Endothelial cell of umbilical vein (primary cell): ENCODE measurements at regions not wholly inside any gene's neighbourhood (a gene's known extent, or its start where the extent isn't known, plus 50 kb on each side); places are given as distances from the start of the nearest gene placed in this dataset.

Experiments
- BruUV-seq: library from RNA; stranded (reverse); fragments of 400-500 nt; replicated peaks from 2 replicates; lab custom pipeline; 2021; lab: Mats Ljungman, UMichigan
- CTCF ChIA-PET: fragments of 300-600, 350-600 bp; sonication (Branson Sonifier 250); formaldehyde crosslinking; loops from one replicate; lab custom pipeline; 2021; ENCODE audit warnings: antibody characterized with exemption, inconsistent platforms; lab: Charles Lee
- POLR2A ChIA-PET: fragments of 300-600, 350-600 bp; sonication (Branson Sonifier 250); formaldehyde crosslinking; loops from one replicate; lab custom pipeline; 2021; ENCODE audit warnings: antibody characterized with exemption, inconsistent platforms; lab: Charles Lee
- DNase-seq: peaks from one replicate; pipeline ENCODE4 v3.0.0-alpha.2; 2011; ENCODE audit warnings: low read depth, low spot score
- FAIRE-seq: peaks from 2 replicates; lab custom pipeline; 2011; peaks lifted over from hg19 to GRCh38; lab: Jason Lieb, UNC
- H2AFZ ChIP-seq: 2 replicates; pipeline ENCODE4 v1.6.0; 2012; ENCODE audit warnings: low read depth, low read length, control low read depth, inconsistent platforms
- H3K27ac ChIP-seq: 2 replicates; pipeline ENCODE4 v1.5.1; 2011; ENCODE audit warnings: low read depth, mild to moderate bottlenecking, control low read depth, low read length, moderate library complexity; ENCODE audit not compliant: insufficient read depth
- H3K27me3 ChIP-seq, 2 experiments: 2 replicates each; pipeline versions ENCODE4 v1.6.0 to v1.6.1; 2011; ENCODE audit warnings: low read length in 2 of 2, mixed read lengths in 1 of 2; ENCODE audit not compliant: control insufficient read depth in 2 of 2, insufficient read depth in 2 of 2
- H3K36me3 ChIP-seq, 2 experiments: 2 replicates in 1 of 2; 3 replicates in 1 of 2; pipeline ENCODE4 v1.5.1; 2011; ENCODE audit warnings: low read length in 2 of 2, mild to moderate bottlenecking in 1 of 2, moderate library complexity in 1 of 2; ENCODE audit not compliant: control insufficient read depth in 2 of 2, insufficient read depth in 2 of 2; ENCODE audit errors: extremely low read depth in 1 of 2
- H3K4me1 ChIP-seq: 3 replicates; pipeline ENCODE4 v1.5.1; 2011; ENCODE audit warnings: mild to moderate bottlenecking, low read length; ENCODE audit not compliant: control insufficient read depth, insufficient read depth; ENCODE audit errors: extremely low read depth
- H3K4me2 ChIP-seq: 2 replicates; pipeline ENCODE4 v1.6.1; 2011; ENCODE audit warnings: low read length, control low read depth, mixed read lengths; ENCODE audit not compliant: insufficient read depth
- H3K4me3 ChIP-seq, 3 experiments: fragments of 200-600 bp in 1 of 3; sonication (generic), shearing (Covaris generic) in 1 of 3; replicated peaks in 1 of 3; 2 replicates each; pipeline ENCODE4 v1.5.1; 2011 to 2016; ENCODE audit warnings: control low read depth in 3 of 3, low read length in 3 of 3, mild to moderate bottlenecking in 2 of 3, inconsistent platforms in 1 of 3, low read depth in 1 of 3, moderate library complexity in 1 of 3; ENCODE audit not compliant: insufficient read depth in 1 of 3
- H3K79me2 ChIP-seq: 2 replicates; pipeline ENCODE4 v1.6.0; 2012; ENCODE audit warnings: low read length, inconsistent platforms; ENCODE audit not compliant: control insufficient read depth, insufficient read depth
- H3K9ac ChIP-seq: replicated peaks from 2 replicates; pipeline ENCODE3; 2011; ENCODE audit warnings: low read length, control low read depth; ENCODE audit not compliant: insufficient read depth; ENCODE audit errors: extremely low read depth
- H3K9me1 ChIP-seq: replicated peaks from 3 replicates; pipeline ENCODE4 v1.6.0; 2011; ENCODE audit warnings: mild to moderate bottlenecking, low read length; ENCODE audit not compliant: control insufficient read depth, insufficient read depth; ENCODE audit errors: extremely low read depth
- H3K9me3 ChIP-seq: replicated peaks from 2 replicates; pipeline ENCODE4 v1.5.1; 2012; ENCODE audit warnings: low read length, inconsistent platforms; ENCODE audit not compliant: control insufficient read depth, insufficient read depth
- H4K20me1 ChIP-seq: replicated peaks from 2 replicates; pipeline ENCODE3; 2011; ENCODE audit warnings: mild to moderate bottlenecking, low read length; ENCODE audit not compliant: control insufficient read depth, insufficient read depth; ENCODE audit errors: extremely low read depth
- CTCF ChIP-seq, 2 donors: IDR thresholded peaks; 1 replicate in 1 of 2; 2 replicates in 1 of 2; pipeline ENCODE4 v1.5.1; 2011; ENCODE audit warnings: low read length in 2 of 2, mild to moderate bottlenecking in 2 of 2, moderate library complexity in 2 of 2, control low read depth in 1 of 2, inconsistent platforms in 1 of 2, low read depth in 1 of 2; ENCODE audit not compliant: insufficient read depth in 1 of 2; ENCODE audit errors: extremely low read depth in 1 of 2
- EZH2 ChIP-seq: IDR thresholded peaks from 2 replicates; pipeline ENCODE4 v1.6.1; 2012; ENCODE audit warnings: borderline replicate concordance, low read depth, mild to moderate bottlenecking, moderate library complexity, low read length, inconsistent platforms; ENCODE audit not compliant: severe bottlenecking
- FOS ChIP-seq: IDR thresholded peaks from 2 replicates; pipeline ENCODE4 v1.6.1; 2011; ENCODE audit warnings: mild to moderate bottlenecking, low read length, moderate library complexity, borderline replicate concordance; ENCODE audit not compliant: insufficient read depth
- GATA2 ChIP-seq: IDR thresholded peaks from 2 replicates; pipeline ENCODE4 v1.7.0; 2011; ENCODE audit warnings: low read depth, mild to moderate bottlenecking, moderate library complexity, mixed read lengths, low read length; ENCODE audit not compliant: insufficient read length, insufficient read depth
- JUN ChIP-seq: IDR thresholded peaks from 2 replicates; pipeline ENCODE4 v1.6.1; 2011; ENCODE audit warnings: borderline replicate concordance, low read depth; ENCODE audit not compliant: insufficient read length, insufficient read depth
- MYC ChIP-seq: IDR thresholded peaks from one replicate; pipeline ENCODE4 v1.6.1; 2011; ENCODE audit warnings: mild to moderate bottlenecking, low read depth, low read length
- POLR2A ChIP-seq: IDR thresholded peaks from 2 replicates; pipeline ENCODE4 v1.6.1; 2012; ENCODE audit warnings: low read depth, mild to moderate bottlenecking, control low read depth, low read length
- POLR2AphosphoS5 ChIP-seq: IDR thresholded peaks from 2 replicates; pipeline ENCODE4 v1.6.1; 2012; ENCODE audit warnings: low read depth, mild to moderate bottlenecking, control low read depth, low read length, moderate library complexity; ENCODE audit not compliant: insufficient read depth
- dilution Hi-C: fragments of 300-500 bp; cut with MboI; formaldehyde crosslinking; loops from one replicate; pipeline ENCODE4 v1.15.0; 2019; ENCODE audit warnings: low sequenced_read_pairs; ENCODE audit not compliant: extremely low pct_ligation_motif_present
- intact Hi-C: fragments of 100-400 bp; cut with micrococcal nuclease; formaldehyde crosslinking; loops from one replicate; pipeline ENCODE4 v1.10.0; 2022
- TF ChIP-seq, protein P1 (sequence below): IDR thresholded peaks from 2 replicates; pipeline ENCODE4 v1.6.1; 2011; ENCODE audit not compliant: insufficient read depth, insufficient read length

DNA sequence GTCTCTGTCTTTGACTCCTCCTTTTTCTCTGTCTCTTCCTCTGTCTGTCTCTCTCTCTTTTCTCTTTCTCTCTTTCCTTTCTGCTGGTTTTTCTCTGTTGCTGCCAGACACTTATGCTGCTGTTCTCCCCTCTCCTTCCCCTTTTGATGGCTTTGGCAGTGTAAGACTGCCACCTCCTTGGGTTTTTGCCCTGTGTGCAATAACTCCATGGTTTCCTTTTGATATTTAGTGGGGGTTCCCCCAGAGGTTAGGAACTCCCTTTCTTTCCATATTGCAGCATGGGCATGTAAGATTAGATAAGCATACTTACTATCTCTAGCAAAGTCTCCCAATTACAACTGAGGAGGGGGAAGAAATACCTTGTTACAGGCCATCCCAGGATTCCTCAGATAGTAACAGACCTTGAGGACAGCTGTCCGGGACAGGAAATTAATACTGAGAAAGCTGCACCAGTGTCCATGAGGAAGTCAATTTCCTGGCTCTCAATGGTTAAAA lies 333.8 kb upstream of the RBMY1B start:
- Histone ChIP-seq H3K27me3 (no peaks in the 10 kb centered on the region), H3K79me2 (no peaks in the 10 kb centered on the region), H3K4me2 (no peak overlapping the region), H3K9me1 (no peaks in the 10 kb centered on the region), H3K27ac (no peak overlapping the region), H2AFZ (no peak overlapping the region), H3K4me3 (no peak overlapping the region), H3K9ac (no peak overlapping the region), H4K20me1 (no peaks in the 10 kb centered on the region), H3K9me3 (no peaks in the 10 kb centered on the region), H3K4me1 (no peaks in the 10 kb centered on the region), H3K36me3 (no peaks in the 10 kb centered on the region)
- dilution Hi-C loops (no loop called here), intact Hi-C loops (no loop called here)
- TF ChIP-seq, protein P1, sequence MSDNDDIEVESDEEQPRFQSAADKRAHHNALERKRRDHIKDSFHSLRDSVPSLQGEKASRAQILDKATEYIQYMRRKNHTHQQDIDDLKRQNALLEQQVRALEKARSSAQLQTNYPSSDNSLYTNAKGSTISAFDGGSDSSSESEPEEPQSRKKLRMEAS = no peak
- TF ChIP-seq MYC = no peak
- no peak for TF ChIP-seq POLR2AphosphoS5
- FAIRE-seq (no peak), DNase-seq (no peak)
- BruUV-seq = no TSS peak
- CTCF ChIA-PET = no interaction called here
- POLR2A ChIA-PET = no interaction called here

DNA sequence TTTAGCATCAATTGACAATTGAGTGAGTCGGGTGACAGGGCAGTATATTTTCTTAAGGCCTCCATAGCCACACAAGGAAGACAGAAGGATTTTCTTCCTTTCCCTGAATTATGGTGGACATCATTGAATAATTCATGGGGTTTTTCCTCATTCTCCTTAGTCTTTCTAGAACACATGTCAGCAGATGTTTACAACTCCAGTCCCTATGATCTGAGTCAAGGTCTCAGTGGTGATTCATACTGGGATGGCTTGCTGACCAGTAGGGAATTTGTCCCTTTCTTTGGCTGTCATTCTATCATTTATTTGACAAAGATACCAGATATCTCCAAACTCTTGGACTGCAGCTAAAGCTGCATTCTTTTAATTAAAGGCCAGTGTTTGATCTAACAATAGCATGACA lies 332.9 kb upstream of the RBMY1B start:
- dilution Hi-C loops (no loop called here), intact Hi-C loops (no loop called here)
- no peak overlapping the region for H3K27ac ChIP-seq
- CTCF ChIA-PET = no interaction called here
- no peak overlapping the region for H3K9ac ChIP-seq
- H3K9me3 ChIP-seq = no peaks in the 10 kb centered on the region
- no peak overlapping the region for H3K4me2 ChIP-seq
- no peaks in the 10 kb centered on the region for H3K9me1 ChIP-seq
- no peak overlapping the region for H3K4me3 ChIP-seq
- no peak for TF ChIP-seq MYC
- no peak for TF ChIP-seq POLR2AphosphoS5
- TF ChIP-seq JUN = no peak
- TF ChIP-seq POLR2A = no peak
- TF ChIP-seq, protein P1 = no peak
- no peak for TF ChIP-seq CTCF (IDR thresholded peaks at IDR 0.05; ENCODE audit: extremely low read depth in 1 of 2, insufficient read depth in 1 of 2, low read depth in 1 of 2, low read length in 2 of 2)
- TF ChIP-seq EZH2 = no peak
- no peak for TF ChIP-seq GATA2
- TF ChIP-seq FOS = no peak
- H3K27me3 ChIP-seq = no peaks in the 10 kb centered on the region
- H2AFZ ChIP-seq = no peak overlapping the region
- no peaks in the 10 kb centered on the region for H3K4me1 ChIP-seq
- no TSS peak for BruUV-seq
- H4K20me1 ChIP-seq = no peaks in the 10 kb centered on the region
- no peaks in the 10 kb centered on the region for H3K36me3 ChIP-seq
- POLR2A ChIA-PET = no interaction called here
- DNase-seq (no peak), FAIRE-seq (no peak)
- no peaks in the 10 kb centered on the region for H3K79me2 ChIP-seq
